ENCODE measurements at regions not wholly inside any gene's neighbourhood (a gene's known extent, or its start where the extent isn't known, plus 50 kb on each side); places are given as distances from the start of the nearest gene placed in this dataset.

- Histone ChIP-seq H3K4me3 (no peak overlapping the region), H3K9me3 (no peaks in the 10 kb centered on the region), H3K27ac (no peak overlapping the region), H3K4me1 (no peaks in the 10 kb centered on the region), H3K27me3 (no peaks in the 10 kb centered on the region), H3K36me3 (no peaks in the 10 kb centered on the region)
- TF ChIP-seq POLR2AphosphoS5 (IDR thresholded peaks at IDR 0.05): no peak
- TF ChIP-seq POLR2A (IDR thresholded peaks at IDR 0.05): no peak
- no peak for TF ChIP-seq CTCF (IDR thresholded peaks at IDR 0.05)
- DNase-seq (ENCODE audit: low spot score in 2 of 2): no peak
- intact Hi-C loops (cut with DNase I; ENCODE audit: low total_unique reads): no loop called here
Observed at GRCh38 chr11:41861838-41862237, 402.4 kb upstream of the LRRC4C start.

- Histone ChIP-seq H3K4me1 (no peaks in the 10 kb centered on the region), H3K4me3 (no peak overlapping the region), H3K27me3 (no peaks in the 10 kb centered on the region), H3K27ac (no peak overlapping the region), H3K36me3 (no peaks in the 10 kb centered on the region), H3K9me3 (no peaks in the 10 kb centered on the region)
- no peak for DNase-seq (ENCODE audit: low spot score in 2 of 2)
- intact Hi-C loops (cut with DNase I; ENCODE audit: low total_unique reads): no loop called here
- TF ChIP-seq POLR2A (IDR thresholded peaks at IDR 0.05) (no peak), POLR2AphosphoS5 (IDR thresholded peaks at IDR 0.05) (no peak), CTCF (IDR thresholded peaks at IDR 0.05) (no peak)
Observed at GRCh38 chr11:41866525-41866924, 407.1 kb upstream of the LRRC4C start.

- Histone ChIP-seq H3K9me3 (no peaks in the 10 kb centered on the region), H3K27ac (no peak overlapping the region), H3K4me1 (no peaks in the 10 kb centered on the region), H3K27me3 (no peaks in the 10 kb centered on the region), H3K36me3 (no peaks in the 10 kb centered on the region), H3K4me3 (no peak overlapping the region)
- intact Hi-C loops (cut with DNase I; ENCODE audit: low total_unique reads): no loop called here
- DNase-seq (ENCODE audit: low spot score in 2 of 2): no peak
- TF ChIP-seq CTCF (IDR thresholded peaks at IDR 0.05) (no peak), POLR2A (IDR thresholded peaks at IDR 0.05) (no peak), POLR2AphosphoS5 (IDR thresholded peaks at IDR 0.05) (no peak)
Observed at GRCh38 chr11:41868606-41869005, 409.2 kb upstream of the LRRC4C start.

GRCh38 chr11:41872426-41872825 is 413.0 kb upstream of the LRRC4C start:
- Histone ChIP-seq H3K27ac (no peak overlapping the region), H3K9me3 (no peaks in the 10 kb centered on the region), H3K27me3 (no peaks in the 10 kb centered on the region), H3K4me1 (no peaks in the 10 kb centered on the region), H3K4me3 (no peak overlapping the region), H3K36me3 (no peaks in the 10 kb centered on the region)
- DNase-seq (ENCODE audit: low spot score in 2 of 2): no peak
- TF ChIP-seq POLR2AphosphoS5 (IDR thresholded peaks at IDR 0.05): no peak
- TF ChIP-seq POLR2A (IDR thresholded peaks at IDR 0.05): no peak
- no peak for TF ChIP-seq CTCF (IDR thresholded peaks at IDR 0.05)
- intact Hi-C loops (cut with DNase I; ENCODE audit: low total_unique reads): no loop called here

GRCh38 chr11:41872870-41873269 is 413.4 kb upstream of the LRRC4C start:
- no peak for DNase-seq (ENCODE audit: low spot score in 2 of 2)
- H3K9me3 ChIP-seq: no peaks in the 10 kb centered on the region
- intact Hi-C loops (cut with DNase I; ENCODE audit: low total_unique reads): no loop called here
- H3K36me3 ChIP-seq: no peaks in the 10 kb centered on the region
- TF ChIP-seq POLR2A (IDR thresholded peaks at IDR 0.05) (no peak), CTCF (IDR thresholded peaks at IDR 0.05) (no peak), POLR2AphosphoS5 (IDR thresholded peaks at IDR 0.05) (no peak)
- H3K4me3 ChIP-seq: no peak overlapping the region
- H3K27ac ChIP-seq: no peak overlapping the region
- H3K4me1 ChIP-seq: no peaks in the 10 kb centered on the region
- no peaks in the 10 kb centered on the region for H3K27me3 ChIP-seq
